HG02973 (cell line): ENCODE measurements at regions not wholly inside any gene's neighbourhood (a gene's known extent, or its start where the extent isn't known, plus 50 kb on each side); places are given as distances from the start of the nearest gene placed in this dataset.
A peak's percentile ranks its signal among the peaks of the same experiment; 100 is the strongest.
"Not testable (repeated sequence)": the region's sequence is repeated elsewhere in the genome, so short reads cannot be mapped to it uniquely, and the experiment has no call there.

Experiments
- ATAC-seq: cut with Tn5 transposase; IDR thresholded peaks from one replicate; pipeline ENCODE4 v1.9.1; 2021; ENCODE audit warnings: moderate library complexity; ENCODE audit not compliant: unreplicated experiment

DNA sequence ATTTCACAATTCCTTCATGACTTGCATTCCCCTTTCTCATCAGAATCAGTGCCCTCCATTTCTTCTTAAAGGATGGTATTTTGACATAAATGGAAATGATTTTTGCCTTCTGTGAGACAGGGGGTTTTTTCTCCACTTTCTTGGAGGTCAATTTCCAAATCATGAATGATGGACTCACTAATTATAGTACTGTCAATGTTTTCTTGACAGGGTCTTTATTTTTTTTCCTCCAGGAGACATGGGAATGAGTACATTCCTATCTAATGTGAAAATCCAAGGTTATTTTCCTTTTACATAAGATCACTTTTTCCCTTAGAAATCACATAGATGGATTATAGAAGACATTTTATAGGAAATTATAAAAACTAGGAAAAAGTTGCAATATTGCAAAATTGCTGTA lies 141.7 kb downstream of the SPATA31A6 start:
- ATAC-seq: not testable (repeated sequence)

DNA sequence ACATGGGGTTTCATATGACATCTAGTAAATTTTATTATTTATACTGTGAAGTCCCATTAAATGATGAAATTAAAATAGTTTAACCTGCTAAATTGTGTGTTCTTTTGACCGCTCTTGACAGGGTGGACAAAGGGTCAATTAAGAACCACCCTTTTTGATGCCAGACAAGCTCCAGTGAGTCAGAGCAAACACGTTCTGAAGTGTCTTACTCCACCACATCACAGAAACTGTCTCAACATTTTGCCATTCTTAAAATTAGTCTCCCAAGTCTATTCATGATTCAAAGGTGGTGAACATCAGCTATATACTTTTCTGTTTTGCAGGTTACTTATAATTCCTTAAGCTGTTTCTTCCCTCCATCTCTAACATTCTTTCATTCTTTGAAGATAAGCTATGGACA lies 142.1 kb downstream of the SPATA31A6 start:
- not testable (repeated sequence) for ATAC-seq

DNA sequence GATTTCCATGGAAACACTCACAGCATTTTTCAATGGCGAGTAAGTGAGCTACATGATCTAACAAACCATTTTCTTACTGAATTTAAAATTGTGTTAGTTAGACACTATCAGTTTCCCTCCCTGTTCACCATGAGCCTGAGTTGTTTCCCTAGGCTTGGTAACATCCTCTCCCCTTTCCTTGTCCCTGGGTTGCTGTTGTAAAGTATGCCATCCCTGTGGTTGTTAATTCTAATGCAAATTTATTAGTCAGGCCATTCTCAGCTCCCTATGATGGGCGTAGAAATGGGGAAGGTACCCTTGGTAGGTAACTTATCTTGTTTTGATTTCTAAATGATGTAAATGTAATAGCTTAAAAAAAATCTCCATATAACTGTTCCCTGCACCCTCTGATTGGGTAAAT lies 143.0 kb downstream of the SPATA31A6 start:
- ATAC-seq: not testable (repeated sequence)

DNA sequence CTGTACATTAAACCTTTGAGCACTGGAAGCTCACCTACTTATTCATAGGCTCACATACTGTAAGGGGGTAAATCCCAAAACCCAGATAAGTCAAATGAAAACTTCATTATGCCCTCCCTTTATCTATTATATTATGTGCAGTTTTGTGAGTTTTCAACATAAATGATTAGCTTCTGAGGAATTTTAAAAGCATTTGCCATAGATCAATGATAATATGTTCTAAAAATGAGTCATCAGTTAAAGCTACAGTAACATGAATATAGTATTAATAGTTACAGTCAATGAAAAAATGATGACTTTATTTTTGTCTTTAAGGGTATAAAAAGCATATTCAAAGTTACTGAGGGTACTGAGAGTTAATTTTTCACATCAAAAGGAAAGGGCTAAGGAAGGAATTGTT lies 151.9 kb downstream of the SPATA31A6 start:
- ATAC-seq: not testable (repeated sequence)

DNA sequence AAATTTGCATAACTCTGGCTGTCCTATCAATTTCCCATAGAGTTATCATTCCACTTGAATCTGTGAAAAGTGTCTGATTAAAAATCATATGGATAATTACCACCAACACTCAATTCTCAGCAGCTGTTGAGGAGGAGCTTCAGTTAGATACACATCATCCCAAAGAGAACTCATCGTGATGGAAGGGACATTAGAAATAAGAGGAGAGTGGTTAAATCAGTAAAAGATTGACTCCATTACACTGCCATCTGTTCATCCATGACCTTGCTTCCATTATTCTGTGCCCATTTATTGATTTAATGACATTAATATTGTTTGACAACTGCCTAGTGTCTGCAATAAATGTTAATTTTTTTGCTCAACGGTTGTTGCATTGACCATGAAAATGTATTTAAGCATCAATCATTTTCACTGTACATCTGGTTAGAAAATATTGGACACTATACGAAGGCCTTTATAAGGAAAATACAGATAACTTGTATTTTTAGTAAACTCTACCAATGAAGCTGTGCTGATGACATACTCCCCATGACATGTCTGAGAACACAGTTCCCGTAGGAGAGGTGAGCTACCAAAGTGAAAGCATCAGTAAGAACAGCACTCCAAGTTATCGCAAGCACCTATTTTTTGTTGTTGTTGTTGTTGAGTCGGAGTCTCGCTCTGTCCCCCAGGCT lies 152.7 kb downstream of the SPATA31A6 start:
- not testable (repeated sequence) for ATAC-seq

DNA sequence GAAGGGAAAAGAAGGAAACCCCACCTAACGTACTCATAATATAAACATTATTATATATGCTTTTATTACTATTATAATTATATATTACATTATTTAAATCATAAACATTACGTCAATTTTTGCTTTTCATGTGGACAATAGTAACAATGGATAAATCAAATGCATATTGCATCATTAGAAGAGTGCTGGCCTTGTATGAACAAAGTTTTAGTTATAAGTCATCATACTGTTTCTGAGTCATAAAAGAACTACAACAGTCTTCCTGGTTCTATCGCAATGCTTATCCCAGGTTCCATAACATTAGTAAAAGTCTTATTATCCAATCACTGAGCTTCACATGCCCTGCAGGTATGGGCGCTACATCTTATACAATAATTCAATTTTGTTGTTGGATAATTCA lies 154.8 kb downstream of the SPATA31A6 start:
- ATAC-seq: not testable (repeated sequence)

DNA sequence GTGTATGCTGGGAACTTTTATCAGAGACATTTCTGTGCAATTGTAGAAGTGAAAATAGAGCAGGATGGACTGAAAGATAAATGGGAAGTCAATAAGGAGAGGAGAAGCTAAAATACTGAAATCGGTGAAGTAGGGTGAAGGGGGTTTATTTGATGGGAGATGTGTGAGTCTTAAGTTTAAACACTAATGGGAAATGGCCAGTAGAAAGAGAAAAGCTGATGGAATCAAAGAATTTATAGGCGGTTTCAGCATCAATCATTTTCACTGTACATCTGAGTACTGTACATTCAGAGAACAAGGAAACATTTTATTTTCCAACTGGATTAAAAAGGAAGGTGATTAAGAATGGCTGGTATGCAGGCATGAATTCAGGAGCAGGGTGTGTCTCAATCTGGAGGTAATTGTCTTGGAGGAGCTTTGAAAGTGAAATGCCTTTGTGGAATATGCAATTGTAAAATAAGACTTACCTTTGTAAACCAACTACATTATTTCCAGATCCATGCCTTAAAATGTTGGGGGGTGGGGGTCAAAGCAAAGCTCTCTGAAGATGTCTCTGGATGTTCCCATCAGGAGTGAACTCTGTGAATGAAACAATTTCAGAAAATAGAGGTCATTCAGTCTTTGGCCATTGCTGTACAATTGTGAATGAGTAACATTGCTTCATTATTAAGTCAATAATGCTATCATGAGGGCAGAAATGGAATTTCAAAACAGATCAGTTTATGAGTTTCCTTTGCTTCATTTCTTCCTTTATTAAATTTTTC lies 156.4 kb downstream of the SPATA31A6 start:
- ATAC-seq: not testable (repeated sequence)

DNA sequence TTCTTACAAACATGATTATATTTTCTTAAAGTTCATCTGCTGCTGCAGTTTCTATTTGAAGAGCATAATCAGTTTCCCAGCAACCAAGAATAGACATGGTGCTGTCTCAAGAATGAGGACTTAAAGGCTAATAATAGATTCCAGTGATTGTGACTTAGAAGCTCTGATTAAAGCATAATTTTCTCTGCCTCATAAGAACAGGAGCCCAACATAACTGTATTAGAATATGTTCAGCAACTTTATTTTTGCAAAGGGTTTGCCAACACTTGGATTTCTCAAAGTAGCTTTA lies 156.9 kb downstream of the SPATA31A6 start:
- ATAC-seq: not testable (repeated sequence)

DNA sequence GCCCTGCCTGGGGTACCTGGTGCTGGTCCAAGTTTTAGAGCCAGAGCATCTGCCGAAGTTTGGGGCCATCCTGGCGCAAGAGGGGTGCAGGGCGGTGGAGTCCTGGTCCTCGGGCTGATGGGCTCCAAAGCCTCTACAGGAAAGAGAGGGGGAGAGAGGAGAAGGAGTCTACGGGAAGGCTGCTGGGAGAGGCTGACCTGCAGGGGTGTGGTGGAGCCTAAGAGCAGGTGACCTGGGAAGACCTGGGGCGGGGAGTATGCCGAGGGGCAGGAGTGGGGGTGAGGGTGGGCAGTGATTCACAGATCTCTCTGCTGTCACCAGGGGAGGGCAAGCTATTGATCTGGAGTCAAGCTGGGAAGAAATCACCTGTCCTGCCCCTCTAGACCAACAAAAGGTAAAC lies 158.4 kb downstream of the SPATA31A6 start:
- ATAC-seq: not testable (repeated sequence)

DNA sequence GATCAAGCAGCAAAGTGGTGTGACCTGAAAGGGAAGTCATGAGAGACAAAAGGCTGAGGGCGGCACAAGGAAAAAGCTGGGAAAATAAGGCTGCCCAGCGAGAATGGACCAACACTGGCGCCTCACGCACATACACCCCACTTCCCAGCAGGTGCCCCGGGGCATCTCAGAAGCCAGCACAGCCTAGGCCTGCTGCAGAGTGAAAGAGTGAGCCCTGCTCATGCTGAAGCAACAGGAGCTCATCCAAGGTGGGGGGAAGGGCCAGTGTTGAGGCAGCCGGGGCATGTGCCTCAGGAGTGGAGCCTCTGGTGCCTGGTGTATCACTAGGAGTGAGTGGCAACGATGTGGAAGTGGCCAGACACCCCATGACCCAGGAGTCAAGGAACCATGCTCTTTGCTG lies 158.8 kb downstream of the SPATA31A6 start:
- ATAC-seq: not testable (repeated sequence)

DNA sequence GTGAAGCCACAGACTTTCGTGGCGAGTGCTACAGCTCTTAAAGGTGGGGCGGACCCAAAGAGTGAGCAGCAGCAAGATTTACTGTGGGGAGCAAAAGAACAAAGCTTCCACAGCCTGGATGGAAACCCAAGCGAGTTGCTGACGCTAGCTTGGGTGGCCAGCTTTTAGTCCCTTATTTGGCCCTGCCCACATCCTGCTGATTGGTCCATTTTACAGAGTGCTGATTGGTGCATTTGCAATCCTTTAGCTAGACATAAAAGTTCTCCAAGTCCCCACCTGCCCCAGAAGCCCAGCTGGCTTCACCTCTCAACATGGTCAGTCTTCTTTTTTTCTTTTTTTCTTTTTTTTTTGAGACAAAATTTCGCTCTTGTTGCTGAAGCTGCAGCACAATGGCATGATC lies 161.0 kb downstream of the SPATA31A6 start:
- ATAC-seq: not testable (repeated sequence)

DNA sequence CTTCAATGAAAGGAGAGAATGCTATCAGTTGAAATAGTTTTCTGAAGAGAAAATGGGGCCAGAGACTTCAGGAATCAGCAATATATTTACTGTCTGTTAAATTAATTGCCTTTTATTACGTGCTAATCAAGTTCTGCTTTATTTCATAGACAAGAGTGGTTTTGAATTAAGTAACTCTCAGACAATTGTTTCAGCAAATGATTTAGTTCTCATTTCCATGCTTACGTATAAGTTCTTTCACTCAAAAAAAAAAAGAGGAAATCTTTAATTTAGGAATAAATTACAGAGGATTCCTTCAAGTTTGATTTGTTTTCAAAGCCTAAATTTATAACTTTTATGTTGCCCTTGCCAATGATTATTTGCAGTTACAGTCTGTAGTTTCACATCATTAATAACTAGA lies 163.5 kb downstream of the SPATA31A6 start:
- ATAC-seq: not testable (repeated sequence)

DNA sequence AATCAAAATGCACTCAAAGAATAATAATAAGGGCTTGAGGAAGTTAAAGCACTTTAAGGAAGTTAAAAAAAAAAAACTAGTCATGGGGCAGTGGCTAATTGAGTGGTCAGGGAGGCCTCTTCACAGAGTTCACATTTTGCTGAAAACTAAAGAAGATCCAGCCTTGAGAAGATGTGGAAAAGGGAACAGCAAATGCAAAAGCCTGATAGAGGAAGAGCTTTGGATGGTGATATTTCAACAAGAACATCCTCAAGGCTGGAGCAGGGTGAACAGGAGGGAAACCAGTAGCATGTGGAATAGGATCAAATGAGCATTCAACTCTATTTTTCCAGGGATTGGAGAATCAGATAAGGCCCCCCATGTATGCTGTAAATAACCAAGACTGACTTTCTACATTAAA lies 165.7 kb downstream of the SPATA31A6 start:
- not testable (repeated sequence) for ATAC-seq

DNA sequence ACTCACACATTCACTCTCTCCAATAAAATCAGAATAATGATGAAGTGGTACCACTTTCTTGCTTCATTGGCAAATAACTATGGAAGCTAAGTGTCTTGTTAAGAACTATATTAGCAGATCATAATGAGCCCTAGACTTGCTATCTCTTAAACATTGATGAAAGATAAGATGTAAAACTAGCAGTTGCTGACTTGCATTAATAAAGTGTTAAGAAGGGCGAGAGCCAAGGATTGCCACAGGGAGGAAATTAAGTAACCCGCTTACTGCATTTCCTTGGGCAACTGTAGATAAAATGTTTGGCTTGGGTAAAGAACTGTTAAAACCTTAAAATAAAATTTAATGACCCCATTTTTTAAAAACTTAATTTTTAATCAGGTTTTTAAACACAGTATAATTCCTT lies 167.0 kb downstream of the SPATA31A6 start:
- ATAC-seq: not testable (repeated sequence)

DNA sequence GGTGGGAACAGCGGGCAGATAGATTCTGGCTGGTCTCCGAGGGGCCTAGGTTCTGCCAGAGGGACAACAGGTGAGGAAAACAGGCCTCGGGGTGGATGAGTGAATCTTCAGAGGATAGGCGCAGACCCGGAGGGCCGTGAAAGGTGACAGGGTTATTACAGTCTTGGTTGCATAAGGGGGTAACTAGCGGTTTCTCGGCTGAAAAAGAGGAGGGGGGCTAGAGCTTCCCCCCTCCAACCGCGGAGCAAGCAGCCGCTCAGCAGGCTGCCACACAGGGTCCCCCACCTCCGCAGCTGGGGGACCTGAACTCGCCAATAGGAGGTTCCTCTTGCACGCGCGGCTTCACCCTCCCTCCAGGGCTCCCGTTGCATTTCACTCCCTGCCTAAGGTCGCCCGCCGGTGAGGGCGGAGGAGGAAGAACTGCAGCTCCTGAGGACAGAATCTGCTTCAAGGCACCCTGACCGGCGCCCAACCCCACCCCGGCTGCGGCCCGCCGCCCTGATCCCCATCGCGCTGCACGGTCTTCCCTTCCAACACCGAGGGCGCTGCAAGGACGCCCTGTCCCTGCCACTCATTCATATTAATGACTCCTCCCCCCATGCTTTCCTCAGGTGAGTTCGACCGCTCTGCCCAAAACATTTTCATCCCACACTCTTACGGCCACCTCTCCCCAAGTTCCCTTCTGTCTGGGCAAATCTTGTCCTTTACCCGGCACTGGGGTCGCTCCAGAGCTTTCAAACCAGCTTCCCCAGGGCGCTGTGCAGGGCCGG lies 174.3 kb downstream of the SPATA31A6 start:
- ATAC-seq: not testable (repeated sequence)

DNA sequence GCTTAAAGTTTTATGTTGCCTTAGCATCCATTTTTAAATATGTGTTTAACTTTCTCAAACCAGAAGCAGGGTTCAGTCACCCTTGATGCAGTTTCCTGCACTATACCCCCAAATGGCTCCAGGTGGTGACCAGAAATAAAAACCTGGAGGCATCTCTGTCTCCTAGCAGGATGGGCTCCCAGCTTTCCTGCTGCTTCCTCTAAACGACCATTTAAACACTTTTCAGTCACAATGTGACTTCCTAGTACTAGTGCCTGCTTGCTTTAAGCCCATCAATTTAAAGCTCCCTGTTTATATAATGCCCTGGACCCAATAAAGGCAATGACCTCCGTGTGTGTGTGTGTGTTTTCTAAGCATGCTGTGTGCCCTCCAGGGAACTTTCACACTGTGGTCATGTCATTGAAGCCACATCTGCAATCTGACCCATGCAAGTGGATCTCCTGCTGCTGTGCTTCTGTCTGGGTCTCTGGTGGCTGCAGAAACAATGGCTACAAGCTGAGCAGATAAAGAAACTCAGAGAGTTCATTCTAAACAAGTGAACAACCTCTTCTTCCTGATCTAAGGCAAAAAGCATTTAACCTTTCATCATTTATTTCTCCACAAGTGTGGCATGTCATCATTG lies 175.3 kb downstream of the SPATA31A6 start:
- ATAC-seq: not testable (repeated sequence)

DNA sequence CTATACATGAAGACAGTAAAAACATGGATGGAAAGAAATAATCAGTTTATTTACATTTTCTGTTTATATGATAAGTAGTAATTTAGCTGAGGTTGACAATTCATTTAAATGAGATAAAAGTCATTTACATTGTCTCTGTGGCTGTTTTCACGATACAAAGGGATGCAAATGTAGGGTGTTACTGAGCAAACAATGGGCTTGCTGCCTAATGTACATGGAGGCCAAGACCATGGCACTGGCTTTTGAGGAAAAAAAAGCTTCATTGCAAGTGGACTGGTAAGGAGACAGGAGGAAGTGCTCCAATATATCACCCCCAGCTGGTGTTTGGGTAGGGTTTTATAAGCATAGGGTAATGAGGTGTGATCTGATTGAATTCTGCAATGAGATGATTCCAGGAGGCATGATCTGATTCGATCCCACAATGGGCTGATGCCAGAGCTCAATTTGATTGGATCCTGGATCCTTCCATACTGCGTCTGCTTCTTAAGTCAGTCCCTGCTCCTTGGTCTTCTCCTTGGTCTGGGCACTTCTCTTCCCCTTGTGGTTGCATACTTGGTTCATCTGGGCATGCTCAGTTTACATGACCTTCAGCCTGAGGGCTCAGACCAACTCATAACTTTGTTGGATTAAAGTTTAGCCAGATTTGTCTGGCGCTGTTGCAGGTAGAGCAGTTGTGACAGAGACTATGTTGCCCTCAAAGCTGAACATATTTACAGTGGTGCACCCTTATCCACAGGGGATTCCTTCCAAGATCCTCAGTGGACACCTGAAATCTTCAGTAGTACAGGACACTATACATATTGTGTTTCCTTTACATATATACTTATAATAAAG lies 181.2 kb downstream of the SPATA31A6 start:
- not testable (repeated sequence) for ATAC-seq

DNA sequence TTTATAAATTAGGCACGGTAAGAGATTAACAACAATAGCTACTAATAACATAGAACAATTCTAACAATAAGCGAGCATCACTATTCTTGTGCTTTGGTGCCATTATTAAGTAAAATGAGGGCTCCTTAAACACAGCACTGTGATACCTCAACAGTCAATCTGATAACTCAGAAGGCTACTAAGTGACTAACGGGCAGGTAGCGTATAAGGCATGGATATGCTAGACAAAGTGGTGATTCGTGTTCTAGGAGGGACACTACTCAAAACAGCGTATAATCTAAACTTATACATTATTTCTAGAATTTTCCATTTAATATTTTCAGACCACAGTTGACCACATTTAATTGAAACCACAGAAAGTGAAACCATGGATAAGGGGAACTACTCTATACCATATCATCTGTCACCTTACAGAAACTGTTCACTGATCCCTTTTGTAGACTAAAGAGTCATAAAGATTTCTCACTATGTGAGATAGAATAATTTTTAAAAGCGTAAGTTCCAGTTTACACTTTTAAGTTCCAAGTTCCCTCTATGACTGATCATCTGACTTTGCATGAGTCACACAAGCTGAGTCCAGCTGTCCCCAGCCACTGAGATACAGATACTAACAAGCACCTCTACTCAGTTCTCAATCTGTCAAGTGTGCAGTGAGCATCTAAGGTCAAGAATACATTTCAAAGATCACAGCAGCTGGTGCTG lies 181.9 kb downstream of the SPATA31A6 start:
- ATAC-seq: peak; percentile 97

DNA sequence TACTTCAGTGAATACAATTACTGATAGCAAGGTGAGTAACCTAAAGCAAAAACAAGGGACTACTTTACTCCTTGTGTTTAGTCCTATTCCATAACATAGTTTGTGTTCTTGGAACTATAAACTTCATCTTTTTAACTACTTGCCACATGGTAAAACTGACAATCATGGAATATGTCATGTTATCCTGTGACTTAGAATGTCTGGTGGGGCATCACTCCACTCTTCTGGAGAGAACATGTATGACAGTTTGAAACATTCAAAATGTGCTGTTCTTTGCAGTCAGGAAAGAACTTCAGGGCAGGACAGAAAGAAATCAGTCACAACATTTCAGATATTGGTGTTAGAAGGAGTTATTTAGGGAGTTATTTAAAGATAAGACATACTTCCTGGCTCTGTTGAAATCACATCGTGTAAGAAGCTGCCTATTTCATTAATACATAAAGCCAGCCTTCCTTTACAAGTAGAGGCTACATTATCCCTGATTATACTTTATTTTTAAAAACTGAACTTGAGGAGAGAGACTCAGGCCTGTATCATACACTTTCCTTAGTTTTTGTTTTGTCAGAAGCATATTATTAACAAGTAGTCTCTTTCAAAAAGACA lies 184.9 kb downstream of the SPATA31A6 start:
- not testable (repeated sequence) for ATAC-seq
